ENCODE measurements at regions not wholly inside any gene's neighbourhood (a gene's known extent, or its start where the extent isn't known, plus 50 kb on each side); places are given as distances from the start of the nearest gene placed in this dataset.

DNA sequence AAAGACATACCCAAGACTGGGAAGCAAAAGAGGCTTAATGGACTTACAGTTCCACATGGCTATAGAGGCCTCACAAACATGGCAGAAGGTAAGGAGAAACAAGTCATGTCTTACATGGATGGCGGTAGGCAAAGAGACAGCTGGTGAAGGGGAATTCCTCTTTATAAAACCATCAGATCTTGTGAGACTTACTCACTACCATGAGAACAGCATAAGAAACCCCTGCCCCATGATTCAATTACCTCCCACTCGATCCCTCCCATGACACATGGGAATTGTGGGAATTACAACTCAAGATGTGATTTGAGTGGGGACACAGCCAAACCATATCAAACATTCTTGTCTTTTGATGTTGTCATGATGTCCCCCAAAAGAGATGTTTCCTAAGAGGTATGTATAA, 103.3 kb downstream of the DUSP10 start:
- DNase-seq = no peak

- DNase-seq = no peak
Observed at GRCh38 chr1:221641811-221642210, 100.1 kb downstream of the DUSP10 start.

DNA sequence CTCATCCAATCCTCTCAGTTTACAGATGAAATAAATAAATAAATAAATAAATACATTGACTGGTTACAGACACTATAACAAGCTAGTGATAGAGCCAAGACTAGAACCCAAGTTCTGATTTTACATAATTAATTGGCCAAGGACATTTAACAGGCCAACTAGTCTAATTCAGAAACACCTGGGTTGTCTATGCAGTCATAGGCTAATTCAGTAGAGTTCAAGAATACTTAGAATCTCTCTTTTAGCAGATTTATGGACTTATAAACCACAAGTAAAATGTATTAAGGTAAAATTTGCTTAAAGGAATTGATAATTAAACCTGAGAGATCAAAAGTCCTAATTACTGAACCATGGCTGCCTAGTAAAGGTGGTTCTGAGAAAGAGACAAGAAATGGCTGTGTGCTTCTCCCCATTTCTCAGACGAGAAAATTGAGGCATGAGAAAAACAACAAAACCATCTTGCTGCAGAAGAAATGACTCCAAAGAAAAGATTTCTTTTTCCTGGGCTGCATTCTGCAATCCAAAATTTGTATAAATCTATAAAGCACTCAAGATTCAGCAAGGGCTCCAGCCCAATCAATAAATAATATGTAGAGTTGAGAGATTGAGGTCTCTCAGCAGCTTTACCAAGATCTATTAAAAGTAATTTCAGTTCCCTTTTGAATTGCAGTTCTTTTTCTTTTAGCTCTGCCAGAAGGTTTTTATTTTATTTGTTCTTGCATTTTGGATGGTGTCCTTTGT, 98.3 kb downstream of the DUSP10 start:
- no peak for DNase-seq

GRCh38 chr1:221644145-221644448, 97.8 kb downstream of the DUSP10 start:
- no peak for DNase-seq

- no peak for DNase-seq
Observed at GRCh38 chr1:221644663-221645258, 97.1 kb downstream of the DUSP10 start.

DNA sequence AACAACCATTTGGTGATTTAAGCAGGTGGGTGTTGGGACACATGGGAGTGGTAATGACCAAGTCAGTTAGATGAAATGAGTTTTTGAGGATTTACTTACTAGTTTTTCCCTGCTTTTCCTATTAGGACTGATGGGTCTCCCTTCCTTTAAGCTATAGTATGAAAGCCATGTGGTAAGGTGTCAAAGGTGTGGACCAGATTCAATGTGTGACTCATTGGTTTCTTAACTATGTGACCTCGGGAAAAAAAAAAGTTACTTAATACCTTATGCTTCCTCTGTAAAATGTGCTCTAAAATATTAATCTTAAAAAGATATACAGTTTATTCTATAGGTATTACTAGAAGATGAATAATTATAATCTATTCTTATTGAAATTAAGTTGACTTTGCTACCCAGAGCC, 93.7 kb downstream of the DUSP10 start:
- no peak for DNase-seq

Data from CD4-positive, alpha-beta T cell treated with Interleukin-21 for 1 hour (primary cell).